H9 (cell line): ENCODE measurements at regions not wholly inside any gene's neighbourhood (a gene's known extent, or its start where the extent isn't known, plus 50 kb on each side); places are given as distances from the start of the nearest gene placed in this dataset.

Source experiments
- DNase-seq: peaks from one replicate; pipeline ENCODE4 v3.0.0-alpha.2; 2017
- H2AFZ ChIP-seq: one replicate; pipeline ENCODE4 v1.6.1; 2013; ENCODE audit warnings: mild to moderate bottlenecking, low read length, control low read depth, moderate library complexity
- H2AK5ac ChIP-seq: 2 replicates; pipeline ENCODE4 v1.6.1; 2013; ENCODE audit warnings: low read length, control low read depth, mixed read lengths; ENCODE audit not compliant: insufficient read length
- H2BK120ac ChIP-seq: one replicate; pipeline ENCODE4 v1.6.1; 2013; ENCODE audit warnings: low read depth, mild to moderate bottlenecking, low read length, control low read depth, inconsistent platforms; ENCODE audit not compliant: poor library complexity, severe bottlenecking
- H2BK12ac ChIP-seq: 2 replicates; pipeline ENCODE4 v1.6.1; 2013; ENCODE audit warnings: low read length, control low read depth, mixed read lengths, low read depth; ENCODE audit not compliant: insufficient read length
- H2BK15ac ChIP-seq: 2 replicates; pipeline ENCODE4 v1.6.1; 2013; ENCODE audit warnings: low read depth, low read length, control low read depth
- H2BK20ac ChIP-seq: one replicate; pipeline ENCODE4 v1.6.1; 2013; ENCODE audit warnings: low read depth, mild to moderate bottlenecking, low read length, control low read depth, inconsistent platforms; ENCODE audit not compliant: poor library complexity, severe bottlenecking
- H2BK5ac ChIP-seq: 2 replicates; pipeline ENCODE4 v1.6.1; 2013; ENCODE audit warnings: low read length, control low read depth, mixed read lengths; ENCODE audit not compliant: insufficient read length
- H3K14ac ChIP-seq: 2 replicates; pipeline ENCODE4 v1.6.1; 2013; ENCODE audit warnings: low read length, control low read depth; ENCODE audit not compliant: insufficient read depth
- H3K18ac ChIP-seq: 2 replicates; pipeline ENCODE4 v1.6.1; 2013; ENCODE audit warnings: low read depth, mild to moderate bottlenecking, mixed read lengths, low read length, control low read depth; ENCODE audit not compliant: insufficient read length
- H3K23ac ChIP-seq: 2 replicates; pipeline ENCODE4 v1.6.1; 2013; ENCODE audit warnings: low read length, control low read depth, mixed read lengths, low read depth; ENCODE audit not compliant: insufficient read length
- H3K23me2 ChIP-seq: 2 replicates; pipeline ENCODE4 v1.6.1; 2013; ENCODE audit warnings: low read depth, mild to moderate bottlenecking, mixed read lengths, low read length, control low read depth; ENCODE audit not compliant: insufficient read length, poor library complexity, severe bottlenecking
- H3K27ac ChIP-seq: 2 replicates; pipeline ENCODE4 v1.5.1; 2013; ENCODE audit warnings: low read length, control low read depth, mixed read lengths, low read depth; ENCODE audit not compliant: insufficient read length
- H3K27me3 ChIP-seq: 2 replicates; pipeline ENCODE4 v1.6.1; 2013; ENCODE audit warnings: low read length, control low read depth, inconsistent platforms; ENCODE audit not compliant: insufficient read depth
- H3K4ac ChIP-seq: 2 replicates; pipeline ENCODE4 v1.6.1; 2013; ENCODE audit warnings: low read depth, mild to moderate bottlenecking, control low read depth, inconsistent platforms, low read length, moderate library complexity
- H3K4me1 ChIP-seq: 2 replicates; pipeline ENCODE4 v1.6.1; 2013; ENCODE audit warnings: low read length, control low read depth, inconsistent platforms; ENCODE audit not compliant: insufficient read depth
- H3K4me2 ChIP-seq: 2 replicates; pipeline ENCODE4 v1.6.1; 2013; ENCODE audit warnings: low read length, control low read depth, mixed read lengths; ENCODE audit not compliant: insufficient read length, insufficient read depth
- H3K56ac ChIP-seq: 2 replicates; pipeline ENCODE4 v1.6.1; 2013; ENCODE audit warnings: low read depth, mild to moderate bottlenecking, mixed read lengths, low read length, control low read depth; ENCODE audit not compliant: insufficient read length
- H3K79me1 ChIP-seq: 2 replicates; pipeline ENCODE4 v1.6.1; 2013; ENCODE audit warnings: low read depth, mild to moderate bottlenecking, moderate library complexity, low read length, control low read depth, inconsistent platforms; ENCODE audit not compliant: insufficient read depth, poor library complexity, severe bottlenecking
- H3K79me2 ChIP-seq: 2 replicates; pipeline ENCODE4 v1.6.1; 2013; ENCODE audit warnings: low read length, control low read depth, inconsistent platforms; ENCODE audit not compliant: insufficient read depth
- H3K9ac ChIP-seq: 2 replicates; pipeline ENCODE4 v1.6.1; 2013; ENCODE audit warnings: low read length, control low read depth, mixed read lengths; ENCODE audit not compliant: insufficient read length; ENCODE audit errors: extremely low read depth
- H3K9me3 ChIP-seq: one replicate; pipeline ENCODE4 v1.6.1; 2013; ENCODE audit warnings: low read depth, low read length, inconsistent platforms; ENCODE audit not compliant: control insufficient read depth
- H3T11ph ChIP-seq: one replicate; pipeline ENCODE4 v1.6.1; 2013; ENCODE audit warnings: mild to moderate bottlenecking, low read length, control low read depth, inconsistent platforms
- H4K20me1 ChIP-seq: one replicate; pipeline ENCODE4 v1.6.1; 2013; ENCODE audit not compliant: control insufficient read depth, insufficient read length, insufficient read depth
- H4K5ac ChIP-seq: 2 replicates; pipeline ENCODE4 v1.6.1; 2013; ENCODE audit warnings: low read depth, mild to moderate bottlenecking, mixed read lengths, low read length, control low read depth; ENCODE audit not compliant: insufficient read length
- H4K8ac ChIP-seq: replicated peaks from 2 replicates; pipeline ENCODE4 v1.6.1; 2013; ENCODE audit warnings: low read length, control low read depth, mixed read lengths, low read depth; ENCODE audit not compliant: insufficient read length
- H4K91ac ChIP-seq: 2 replicates; pipeline ENCODE4 v1.6.1; 2013; ENCODE audit warnings: low read depth, mild to moderate bottlenecking, moderate library complexity, mixed read lengths, low read length, control low read depth; ENCODE audit not compliant: insufficient read length
- H3K27ac Mint-ChIP-seq, 3 experiments: 2 replicates in 2 of 3; 3 replicates in 1 of 3; pipeline ENCODE4 v1.8.0; 2020 to 2021; ENCODE audit warnings: mixed read lengths in 3 of 3, mild to moderate bottlenecking in 1 of 3, moderate library complexity in 1 of 3
- H3K27me3 Mint-ChIP-seq: 2 replicates; pipeline ENCODE4 v1.8.0; 2021; ENCODE audit warnings: low read depth, mild to moderate bottlenecking, moderate library complexity, mixed read lengths
- H3K36me3 Mint-ChIP-seq, 3 experiments: 2 replicates in 2 of 3; 3 replicates in 1 of 3; pipeline ENCODE4 v1.8.0; 2020 to 2021; ENCODE audit warnings: low read depth in 3 of 3, mixed read lengths in 3 of 3; ENCODE audit not compliant: insufficient read depth in 1 of 3
- H3K4me1 Mint-ChIP-seq, 2 experiments: 2 replicates each; pipeline ENCODE4 v1.8.0; 2020; ENCODE audit warnings: mixed read lengths in 2 of 2
- H3K4me3 Mint-ChIP-seq, 2 experiments: 2 replicates in 1 of 2; 3 replicates in 1 of 2; pipeline ENCODE4 v1.8.0; 2020 to 2021; ENCODE audit warnings: mild to moderate bottlenecking in 2 of 2, mixed read lengths in 2 of 2, moderate library complexity in 1 of 2
- H3K9me3 Mint-ChIP-seq, 2 experiments: 2 replicates in 1 of 2; 3 replicates in 1 of 2; pipeline ENCODE4 v1.8.0; 2020; ENCODE audit warnings: mild to moderate bottlenecking in 2 of 2, mixed read lengths in 2 of 2, moderate library complexity in 1 of 2
- WGBS: extraction: QIAGEN DNeasy Blood & Tissue Kit; methylation state at CpG from one replicate; pipeline ENCODE4 v1.1.7; 2013; ENCODE audit warnings: missing lambda C conversion rate, low lambda C conversion rate, mixed read lengths; ENCODE audit not compliant: insufficient read length; ENCODE audit errors: extremely low coverage; 5-methylcytosine and 5-hydroxymethylcytosine counted together
- TF ChIP-seq, protein P1 (sequence below): fragments of 200-600 bp; sonication (generic); conservative IDR thresholded peaks from 3 replicates; pipeline ENCODE4 v1.8.0; 2021; ENCODE audit warnings: antibody characterized with exemption, mild to moderate bottlenecking

DNA sequence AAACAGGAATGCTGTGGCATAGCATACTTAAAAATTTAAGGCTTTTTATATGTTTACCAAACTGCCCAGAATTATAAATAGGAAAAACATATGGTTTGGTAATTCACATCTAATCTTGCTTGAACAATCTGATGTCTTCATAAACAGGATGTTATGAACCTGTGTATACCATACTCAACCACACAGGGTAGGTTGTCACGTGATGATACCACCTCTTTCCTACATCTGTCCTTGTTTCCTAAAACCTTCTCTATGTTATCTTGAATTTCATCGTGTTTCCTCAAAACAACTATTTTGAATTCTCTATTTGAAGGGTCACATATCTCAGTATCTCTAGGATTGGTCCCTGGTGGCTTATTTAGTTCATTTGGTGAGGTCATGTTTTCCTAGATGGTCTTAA lies 631.0 kb upstream of the PKN2 start:
- no peak overlapping the region for H3K4me3 Mint-ChIP-seq

More for the DNA sequence above, 631.0 kb upstream of the PKN2 start:
- H4K20me1 ChIP-seq: no peaks in the 10 kb centered on the region
- H3K23me2 ChIP-seq: no peaks in the 10 kb centered on the region
- no peak overlapping the region for H4K8ac ChIP-seq
- H4K5ac ChIP-seq: no peak overlapping the region
- Mint-ChIP-seq H3K9me3 (no peaks in the 10 kb centered on the region), H3K27ac (no peak overlapping the region), H3K27me3 (no peaks in the 10 kb centered on the region), H3K36me3 (no peaks in the 10 kb centered on the region; a peak in 1 of 7 replicates), H3K4me1 (peaks cover 4% of the 10 kb centered on the region in 2 experiments; a peak in 2 of 4 replicates)
- DNase-seq: no peak
- no peak overlapping the region for H3K14ac ChIP-seq
- H3K18ac ChIP-seq: no peak overlapping the region
- no peak overlapping the region for H3K4me2 ChIP-seq
- no peak overlapping the region for H3K27ac ChIP-seq
- H3K23ac ChIP-seq: no peak overlapping the region
- no CpG with 5 or more reads among the region's 2 CpGs for WGBS
- H3K4ac ChIP-seq: no peak overlapping the region
- no peak overlapping the region for H2AK5ac ChIP-seq
- H3K9me3 ChIP-seq: no peaks in the 10 kb centered on the region
- no peaks in the 10 kb centered on the region for H3K79me1 ChIP-seq
- H4K91ac ChIP-seq: no peak overlapping the region
- H3K79me2 ChIP-seq: no peaks in the 10 kb centered on the region
- no peak overlapping the region for H3K9ac ChIP-seq
- TF ChIP-seq, protein P1, sequence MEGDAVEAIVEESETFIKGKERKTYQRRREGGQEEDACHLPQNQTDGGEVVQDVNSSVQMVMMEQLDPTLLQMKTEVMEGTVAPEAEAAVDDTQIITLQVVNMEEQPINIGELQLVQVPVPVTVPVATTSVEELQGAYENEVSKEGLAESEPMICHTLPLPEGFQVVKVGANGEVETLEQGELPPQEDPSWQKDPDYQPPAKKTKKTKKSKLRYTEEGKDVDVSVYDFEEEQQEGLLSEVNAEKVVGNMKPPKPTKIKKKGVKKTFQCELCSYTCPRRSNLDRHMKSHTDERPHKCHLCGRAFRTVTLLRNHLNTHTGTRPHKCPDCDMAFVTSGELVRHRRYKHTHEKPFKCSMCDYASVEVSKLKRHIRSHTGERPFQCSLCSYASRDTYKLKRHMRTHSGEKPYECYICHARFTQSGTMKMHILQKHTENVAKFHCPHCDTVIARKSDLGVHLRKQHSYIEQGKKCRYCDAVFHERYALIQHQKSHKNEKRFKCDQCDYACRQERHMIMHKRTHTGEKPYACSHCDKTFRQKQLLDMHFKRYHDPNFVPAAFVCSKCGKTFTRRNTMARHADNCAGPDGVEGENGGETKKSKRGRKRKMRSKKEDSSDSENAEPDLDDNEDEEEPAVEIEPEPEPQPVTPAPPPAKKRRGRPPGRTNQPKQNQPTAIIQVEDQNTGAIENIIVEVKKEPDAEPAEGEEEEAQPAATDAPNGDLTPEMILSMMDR: no peak
- H2BK120ac ChIP-seq: no peak overlapping the region
- H3K4me1 ChIP-seq: no peaks in the 10 kb centered on the region
- H2BK20ac ChIP-seq: no peak overlapping the region
- no peak overlapping the region for H2AFZ ChIP-seq
- H3K56ac ChIP-seq: no peak overlapping the region
- H3K27me3 ChIP-seq: no peaks in the 10 kb centered on the region
- no peak overlapping the region for H3T11ph ChIP-seq
- no peak overlapping the region for H2BK5ac ChIP-seq
- no peak overlapping the region for H2BK15ac ChIP-seq
- H2BK12ac ChIP-seq: no peak overlapping the region
